Right lobe of liver (tissue), 6 donors: ENCODE measurements at regions not wholly inside any gene's neighbourhood (a gene's known extent, or its start where the extent isn't known, plus 50 kb on each side); places are given as distances from the start of the nearest gene placed in this dataset.
A peak's percentile ranks its signal among the peaks of the same experiment; 100 is the strongest.

ENCODE experiments used
- ATAC-seq, 4 donors: fragments of 200-7000 bp; cut with Tn5 transposase; one replicate each; pipeline ENCODE4 v1.9.1; 2020; ENCODE audit warnings: mild to moderate bottlenecking in 4 of 4, moderate library complexity in 4 of 4
- DNase-seq, 3 donors: peaks; one replicate each; pipeline ENCODE4 v3.0.0-alpha.2; 2020
- H3K27ac ChIP-seq, 3 donors: fragments of 200-600 bp; one replicate each; pipeline ENCODE4 v1.8.0; 2022
- H3K27me3 ChIP-seq, 2 donors: fragments of 200-600 bp; one replicate each; pipeline ENCODE4 v1.8.0; 2022
- H3K36me3 ChIP-seq, 4 donors: fragments of 200-600 bp; sonication (generic) in 1 of 4; one replicate each; pipeline versions ENCODE4 v1.5.1 to v1.8.0; 2017 to 2022; ENCODE audit warnings: control low read depth in 1 of 4
- H3K4me1 ChIP-seq, 4 donors: fragments of 200-600 bp; sonication (generic) in 1 of 4; one replicate each; pipeline versions ENCODE4 v1.5.1 to v1.8.0; 2017 to 2022; ENCODE audit warnings: control low read depth in 1 of 4
- H3K4me3 ChIP-seq, 3 donors: fragments of 200-600 bp; one replicate each; pipeline ENCODE4 v1.8.0; 2022
- H3K9me3 ChIP-seq, 4 donors: fragments of 200-600 bp; sonication (generic) in 1 of 4; one replicate each; pipeline versions ENCODE4 v1.5.1 to v1.8.0; 2017 to 2022; ENCODE audit warnings: control low read depth in 1 of 4
- CTCF ChIP-seq, 4 donors: fragments of 200-600 bp in 3 of 4; fragments of 450-650 bp in 1 of 4; IDR thresholded peaks; one replicate each; pipeline versions ENCODE4 v1.5.1 to v1.8.0; 2016 to 2022; ENCODE audit warnings: antibody characterized with exemption in 4 of 4, mild to moderate bottlenecking in 2 of 4
- POLR2A ChIP-seq: fragments of 450-650 bp; IDR thresholded peaks from one replicate; pipeline ENCODE4 v1.6.1; 2017; ENCODE audit warnings: antibody characterized with exemption, mild to moderate bottlenecking
- WGBS: methylation state at CpG from one replicate; pipeline ENCODE4 v1.1.6; 2018; ENCODE audit warnings: low coverage, low lambda C conversion rate; ENCODE audit not compliant: insufficient coverage; ENCODE audit errors: missing lambda C conversion rate; 5-methylcytosine and 5-hydroxymethylcytosine counted together
- intact Hi-C, 2 donors: fragments of 100-400 bp; cut with DNase I; formaldehyde crosslinking; loops; one replicate each; pipeline versions ENCODE4 v1.11.2 to v1.14.1; 2022
- donor health status: DM: no; HTN: yes; CAD: no.
- donor health status: DM: no; HTN: no; CAD: no.
- donor health status: DM: no; HTN: no; CAD: no.
- donor health status: DM: no; HTN: yes; CAD: no.
- donor health status: DM: no; HTN: yes; CAD: no.

- DNase-seq = no peak
- Histone ChIP-seq H3K4me3 (no peak overlapping the region), H3K27me3 (no peaks in the 10 kb centered on the region), H3K9me3 (no peaks in the 10 kb centered on the region), H3K36me3 (no peaks in the 10 kb centered on the region), H3K4me1 (no peaks in the 10 kb centered on the region), H3K27ac (no peak overlapping the region)
- no peak for ATAC-seq
- intact Hi-C loops = no loop called here
- no peak for TF ChIP-seq CTCF (IDR thresholded peaks at IDR 0.05)
- TF ChIP-seq POLR2A = no peak
- WGBS = 86% methylated on average over 2 of the region's 2 CpGs
These were observed 105.6 kb upstream of the ARID2 start for GRCh38 chr12:45623940-45624339.

- H3K4me1 ChIP-seq = no peaks in the 10 kb centered on the region
- H3K4me3 ChIP-seq = no peak overlapping the region
- no peak overlapping the region for H3K27ac ChIP-seq
- DNase-seq (no peak), ATAC-seq (peak in 2 of 4 donors; percentile 20 to 35)
- TF ChIP-seq CTCF (IDR thresholded peaks at IDR 0.05) (no peak), POLR2A (no peak)
- WGBS = 38% methylated on average over 2 of the region's 2 CpGs
- no peaks in the 10 kb centered on the region for H3K9me3 ChIP-seq
- no peaks in the 10 kb centered on the region for H3K36me3 ChIP-seq
- intact Hi-C loops = no loop called here
- H3K27me3 ChIP-seq = no peaks in the 10 kb centered on the region
These were observed 102.5 kb upstream of the ARID2 start for GRCh38 chr12:45626965-45627364.

GRCh38 chr12:45627407-45628069 is 102.0 kb upstream of the ARID2 start:
- Histone ChIP-seq H3K4me1 (no peaks in the 10 kb centered on the region), H3K36me3 (no peaks in the 10 kb centered on the region), H3K9me3 (no peaks in the 10 kb centered on the region), H3K4me3 (no peak overlapping the region), H3K27me3 (no peaks in the 10 kb centered on the region), H3K27ac (no peak overlapping the region)
- ATAC-seq (no peak), DNase-seq (no peak)
- 70% methylated on average over 6 of the region's 6 CpGs for WGBS
- no peak for TF ChIP-seq POLR2A
- TF ChIP-seq CTCF (IDR thresholded peaks at IDR 0.05) = no peak
- intact Hi-C loops = no loop called here

- intact Hi-C loops = no loop called here
- Histone ChIP-seq H3K27me3 (no peaks in the 10 kb centered on the region), H3K4me1 (peaks cover 0 to 6% (median 0%) of the 10 kb centered on the region in 4 donors), H3K27ac (no peak overlapping the region), H3K36me3 (no peaks in the 10 kb centered on the region), H3K9me3 (no peaks in the 10 kb centered on the region), H3K4me3 (no peak overlapping the region)
- DNase-seq (no peak), ATAC-seq (no peak)
- TF ChIP-seq CTCF (IDR thresholded peaks at IDR 0.05) (no peak), POLR2A (no peak)
These were observed 100.2 kb upstream of the ARID2 start for GRCh38 chr12:45629292-45629691.

GRCh38 chr12:45633733-45634132 is 95.8 kb upstream of the ARID2 start:
- no peaks in the 10 kb centered on the region for H3K9me3 ChIP-seq

More at GRCh38 chr12:45633733-45634132, 95.8 kb upstream of the ARID2 start:
- WGBS = 43% methylated on average over 1 of the region's 1 CpG
- intact Hi-C loops = no loop called here
- DNase-seq (no peak), ATAC-seq (peak; percentile 45 to 62 (median 53))
- peaks cover 0 to 6% (median 0%) of the 10 kb centered on the region in 4 donors for H3K4me1 ChIP-seq
- H3K4me3 ChIP-seq = no peak overlapping the region
- no peak overlapping the region for H3K27ac ChIP-seq
- no peak for TF ChIP-seq CTCF (IDR thresholded peaks at IDR 0.05)
- no peaks in the 10 kb centered on the region for H3K36me3 ChIP-seq
- H3K27me3 ChIP-seq = no peaks in the 10 kb centered on the region
